GM21423 (cell line): ENCODE measurements at regions not wholly inside any gene's neighbourhood (a gene's known extent, or its start where the extent isn't known, plus 50 kb on each side); places are given as distances from the start of the nearest gene placed in this dataset.

ENCODE experiments used
- ATAC-seq: cut with Tn5 transposase; IDR thresholded peaks from one replicate; pipeline ENCODE4 v1.9.1; 2021; ENCODE audit warnings: mild to moderate bottlenecking, moderate library complexity; ENCODE audit not compliant: unreplicated experiment

- ATAC-seq = no peak
These were observed 1221.4 kb downstream of the VRK1 start for GRCh38 chr14:98018628-98019027.

- no peak for ATAC-seq
These were observed 1225.6 kb downstream of the VRK1 start for GRCh38 chr14:98022541-98023520.

- no peak for ATAC-seq
These were observed 1231.0 kb downstream of the VRK1 start for GRCh38 chr14:98028162-98028561.

- no peak for ATAC-seq
These were observed 1236.6 kb downstream of the BCL11B start for GRCh38 chr14:98035396-98035795.

- ATAC-seq = no peak
These were observed 1234.2 kb downstream of the BCL11B start for GRCh38 chr14:98037831-98038230.

GRCh38 chr14:98056946-98057345 lies 1215.1 kb downstream of the BCL11B start:
- no peak for ATAC-seq

GRCh38 chr14:98059106-98059505 lies 1212.9 kb downstream of the BCL11B start:
- ATAC-seq = no peak

- no peak for ATAC-seq
These were observed 1209.9 kb downstream of the BCL11B start for GRCh38 chr14:98062083-98062482.

GRCh38 chr14:98069712-98070171 lies 1202.3 kb downstream of the BCL11B start:
- no peak for ATAC-seq

- ATAC-seq = no peak
These were observed 1201.5 kb downstream of the BCL11B start for GRCh38 chr14:98070536-98070935.

- ATAC-seq = no peak
These were observed 1197.9 kb downstream of the BCL11B start for GRCh38 chr14:98074111-98074510.

- ATAC-seq = no peak
These were observed 1194.8 kb downstream of the BCL11B start for GRCh38 chr14:98077176-98077575.

- no peak for ATAC-seq
These were observed 1189.2 kb downstream of the BCL11B start for GRCh38 chr14:98082833-98083232.

GRCh38 chr14:98085751-98086150 lies 1186.2 kb downstream of the BCL11B start:
- ATAC-seq = no peak

GRCh38 chr14:98093111-98093510 lies 1178.9 kb downstream of the BCL11B start:
- ATAC-seq = no peak

- ATAC-seq = no peak
These were observed 1172.5 kb downstream of the BCL11B start for GRCh38 chr14:98099527-98099926.

- ATAC-seq = no peak
These were observed 1170.7 kb downstream of the BCL11B start for GRCh38 chr14:98101323-98101722.

GRCh38 chr14:98103705-98104104 lies 1168.3 kb downstream of the BCL11B start:
- no peak for ATAC-seq

GRCh38 chr14:98109326-98109725 lies 1162.7 kb downstream of the BCL11B start:
- ATAC-seq = no peak

- no peak for ATAC-seq
These were observed 1159.7 kb downstream of the BCL11B start for GRCh38 chr14:98112194-98112780.

- ATAC-seq = no peak
These were observed 1157.7 kb downstream of the BCL11B start for GRCh38 chr14:98114122-98114895.
